Right lobe of liver (tissue), 4 donors: ENCODE measurements at regions not wholly inside any gene's neighbourhood (a gene's known extent, or its start where the extent isn't known, plus 50 kb on each side); places are given as distances from the start of the nearest gene placed in this dataset.

Source experiments
- CTCF ChIP-seq, 4 donors: fragments of 200-600 bp in 3 of 4; fragments of 450-650 bp in 1 of 4; IDR thresholded peaks; one replicate each; pipeline versions ENCODE4 v1.5.1 to v1.8.0; 2016 to 2022; ENCODE audit warnings: antibody characterized with exemption in 4 of 4, mild to moderate bottlenecking in 2 of 4
- POLR2A ChIP-seq: fragments of 450-650 bp; IDR thresholded peaks from one replicate; pipeline ENCODE4 v1.6.1; 2017; ENCODE audit warnings: antibody characterized with exemption, mild to moderate bottlenecking
- donor health status: DM: no; HTN: no; CAD: no.
- donor health status: DM: no; HTN: no; CAD: no.
- donor health status: DM: no; HTN: yes; CAD: no.

- TF ChIP-seq CTCF (IDR thresholded peaks at IDR 0.05) (no peak), POLR2A (no peak)
These were observed 122.5 kb downstream of the CYLD start for GRCh38 chr16:50864386-50864785.
